ENCODE measurements at regions not wholly inside any gene's neighbourhood (a gene's known extent, or its start where the extent isn't known, plus 50 kb on each side); places are given as distances from the start of the nearest gene placed in this dataset.

- peak in 1 of 3 experiments; percentile 13 for DNase-seq
These were observed 53.4 kb downstream of the FOXB1 start for GRCh38 chr15:60057554-60057953.

GRCh38 chr15:60059186-60059585 lies 55.1 kb downstream of the FOXB1 start:
- DNase-seq = peak in 1 of 3 experiments; percentile 29

DNA sequence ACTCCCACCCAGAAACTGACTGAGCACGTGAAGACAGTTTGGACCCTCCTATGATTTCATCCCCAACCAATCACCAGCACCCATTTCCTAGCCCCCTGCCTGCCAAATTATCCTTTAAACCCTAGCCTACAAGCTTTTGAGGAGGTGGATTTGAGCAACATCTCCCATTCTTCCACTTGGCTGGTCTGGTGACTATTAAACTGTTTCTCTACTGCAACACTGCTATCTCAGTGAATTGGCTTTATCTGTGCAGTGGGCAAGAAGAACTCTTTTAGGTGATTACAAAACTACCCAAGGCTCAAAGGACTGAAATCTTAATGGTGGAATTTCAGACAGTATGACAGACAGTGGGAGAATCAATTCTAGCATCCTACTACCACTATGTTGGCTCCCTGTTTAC lies 57.6 kb downstream of the FOXB1 start:
- no peak for DNase-seq

- no peak for DNase-seq
These were observed 58.7 kb downstream of the FOXB1 start for GRCh38 chr15:60062826-60063225.

GRCh38 chr15:60065951-60066350 lies 61.8 kb downstream of the FOXB1 start:
- DNase-seq = no peak

DNA sequence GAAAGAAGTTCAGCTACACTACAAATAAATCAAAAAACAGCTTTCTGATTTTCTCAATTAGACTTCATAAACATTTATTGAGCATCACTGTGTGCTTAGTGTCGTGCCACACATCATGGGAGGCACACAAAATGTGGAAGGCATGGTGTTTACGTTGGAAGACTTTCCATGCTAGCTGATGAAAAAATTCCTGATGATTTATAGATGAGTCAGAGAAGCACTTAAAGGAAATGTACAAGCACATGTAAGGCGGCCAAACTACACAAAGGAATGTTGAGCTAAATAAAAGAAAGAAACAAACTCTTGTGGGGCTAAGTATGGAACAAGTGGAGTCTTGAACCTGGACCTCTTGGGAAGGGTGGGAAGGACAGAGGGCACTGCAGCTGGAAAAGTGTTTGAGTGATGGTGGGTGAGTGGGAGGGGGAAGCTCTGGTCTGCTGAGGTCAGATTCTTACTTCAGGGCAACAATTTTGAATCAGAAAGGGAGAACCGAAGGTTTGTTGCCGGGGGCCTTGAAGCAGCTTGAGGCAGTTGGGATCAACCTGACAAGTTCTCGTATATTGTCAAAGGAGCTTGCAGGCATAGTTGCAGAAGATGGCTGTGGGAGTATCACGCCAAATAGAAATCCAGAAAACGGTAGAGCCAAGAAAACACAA lies 66.9 kb downstream of the FOXB1 start:
- DNase-seq = no peak

GRCh38 chr15:60072826-60073465 lies 68.8 kb downstream of the FOXB1 start:
- no peak for DNase-seq

GRCh38 chr15:60073466-60073840 lies 69.3 kb downstream of the FOXB1 start:
- no peak for DNase-seq

GRCh38 chr15:60074181-60074885 lies 70.2 kb downstream of the FOXB1 start:
- DNase-seq = peak in 2 of 3 experiments; percentile 75 to 94

GRCh38 chr15:60076045-60076444 lies 71.9 kb downstream of the FOXB1 start:
- DNase-seq = no peak

- peak in 2 of 3 experiments; percentile 49 to 80 for DNase-seq
These were observed 72.6 kb downstream of the FOXB1 start for GRCh38 chr15:60076582-60077276.

- peak in 2 of 3 experiments; percentile 17 to 34 for DNase-seq
These were observed 73.7 kb downstream of the FOXB1 start for GRCh38 chr15:60077581-60078359.

- DNase-seq = peak in 1 of 3 experiments; percentile 18
These were observed 75.1 kb downstream of the FOXB1 start for GRCh38 chr15:60079210-60079609.

GRCh38 chr15:60081976-60082375 lies 77.9 kb downstream of the FOXB1 start:
- DNase-seq = no peak

- no peak for DNase-seq
These were observed 79.2 kb downstream of the FOXB1 start for GRCh38 chr15:60083318-60083717.

GRCh38 chr15:60086681-60087429 lies 82.7 kb downstream of the FOXB1 start:
- no peak for DNase-seq

- no peak for DNase-seq
These were observed 83.5 kb downstream of the FOXB1 start for GRCh38 chr15:60087561-60087960.

- no peak for DNase-seq
These were observed 86.6 kb downstream of the FOXB1 start for GRCh38 chr15:60090747-60091146.

- no peak for DNase-seq
These were observed 87.0 kb downstream of the FOXB1 start for GRCh38 chr15:60091157-60091556.

DNA sequence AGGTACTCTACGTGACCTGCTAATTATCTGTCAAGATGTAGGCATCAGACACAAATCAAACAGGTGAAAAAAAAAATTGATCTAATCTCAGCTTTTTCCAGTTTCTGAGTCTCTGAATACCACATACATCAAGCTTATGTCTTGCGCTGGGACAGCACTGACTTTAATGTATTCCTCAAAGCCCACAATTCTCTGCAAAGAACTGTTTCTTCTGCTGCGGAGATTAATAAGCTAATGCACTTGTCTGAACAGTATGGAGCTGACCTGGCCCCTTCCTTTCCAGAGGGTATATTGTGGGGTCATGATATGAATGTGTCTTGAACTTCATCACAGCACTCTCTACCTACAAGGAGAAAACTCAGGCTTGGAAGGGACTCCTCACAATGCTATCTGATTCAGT lies 87.8 kb downstream of the FOXB1 start:
- no peak for DNase-seq

DNA sequence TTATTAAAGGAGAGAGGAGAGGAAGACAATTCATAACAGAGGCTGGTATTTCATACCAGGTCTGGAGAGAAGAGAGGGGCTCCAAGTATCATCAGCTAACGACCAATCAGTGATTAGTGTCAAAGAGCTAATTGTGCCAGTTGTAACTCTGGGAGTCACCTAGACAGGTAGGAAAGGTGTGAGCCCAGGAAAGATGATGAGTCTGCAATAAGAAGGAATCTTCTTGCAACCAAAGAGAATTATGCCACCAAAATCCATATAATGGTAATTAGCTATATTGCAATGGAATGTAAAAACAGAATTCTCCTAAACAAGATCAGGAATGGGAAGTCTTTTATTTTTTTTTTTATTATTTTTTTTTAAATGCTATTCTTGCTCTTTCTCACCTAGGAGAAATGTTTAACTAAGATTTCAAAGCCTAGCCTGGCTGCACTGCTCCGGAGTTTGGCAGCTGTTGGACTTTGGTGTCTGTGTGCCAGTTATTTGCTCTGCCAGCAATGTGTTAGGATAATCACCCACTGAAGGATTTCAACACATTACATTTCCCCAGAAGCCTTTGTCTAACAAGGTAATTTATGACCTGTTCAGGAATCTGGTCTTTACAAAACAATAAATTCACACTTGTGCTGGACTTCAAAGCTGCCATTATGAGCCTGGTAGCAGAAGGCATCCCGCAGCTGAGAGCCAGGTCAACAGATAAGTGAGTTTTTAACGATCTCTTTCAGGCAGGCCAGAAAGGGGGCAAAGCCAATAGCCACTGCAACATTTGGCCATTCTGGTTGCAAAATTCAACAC lies 89.4 kb downstream of the FOXB1 start:
- peak in 2 of 3 experiments; percentile 74 to 96 for DNase-seq

Data from NCI-H1417 (cell line).